IMR-90 (cell line): ENCODE measurements at regions not wholly inside any gene's neighbourhood (a gene's known extent, or its start where the extent isn't known, plus 50 kb on each side); places are given as distances from the start of the nearest gene placed in this dataset.

Source experiments
- ATAC-seq: fragments of 200-7000 bp; cut with Tn5 transposase; 2 replicates; pipeline ENCODE4 v1.9.1; 2020; ENCODE audit warnings: low read depth, mild to moderate bottlenecking, moderate library complexity
- BruUV-seq: library from RNA; stranded (reverse); fragments of 400-500 nt; replicated peaks from 2 replicates; lab custom pipeline; 2021; lab: Mats Ljungman, UMichigan
- CTCF ChIA-PET: fragments of 300-600 bp; formaldehyde crosslinking; extraction: SDS; loops from one replicate; lab custom pipeline; 2021; ENCODE audit warnings: antibody characterized with exemption; lab: Yijun Ruan, JAX
- POLR2A ChIA-PET: fragments of 300-600 bp; sonication (Branson Sonifier 250); formaldehyde crosslinking; loops from one replicate; lab custom pipeline; 2022; ENCODE audit warnings: antibody characterized with exemption; ENCODE audit not compliant: unreplicated experiment; lab: Charles Lee
- DNase-seq: peaks from one replicate; pipeline ENCODE4 v3.0.0; 2013
- H2AFZ ChIP-seq: replicated peaks from 2 replicates; pipeline ENCODE3; 2013; ENCODE audit warnings: low read length, mild to moderate bottlenecking; ENCODE audit not compliant: poor library complexity
- H2AK5ac ChIP-seq: 2 replicates; pipeline ENCODE4 v1.6.1; 2013; ENCODE audit warnings: low read depth, low read length, inconsistent platforms
- H2AK9ac ChIP-seq: replicated peaks from 2 replicates; pipeline ENCODE3; 2013; ENCODE audit warnings: mild to moderate bottlenecking, low read depth, low read length, moderate library complexity; ENCODE audit not compliant: poor library complexity
- H2BK120ac ChIP-seq: 2 replicates; pipeline ENCODE4 v1.6.1; 2013; ENCODE audit warnings: low read depth, low read length, inconsistent platforms
- H2BK15ac ChIP-seq: 3 replicates; pipeline ENCODE4 v1.6.1; 2013; ENCODE audit warnings: low read depth, low read length, inconsistent platforms
- H2BK20ac ChIP-seq: 2 replicates; pipeline ENCODE4 v1.6.1; 2013; ENCODE audit warnings: low read depth, mild to moderate bottlenecking, inconsistent platforms, low read length, moderate library complexity
- H2BK5ac ChIP-seq: 2 replicates; pipeline ENCODE4 v1.6.1; 2013; ENCODE audit warnings: mild to moderate bottlenecking, low read depth, low read length, inconsistent platforms; ENCODE audit not compliant: poor library complexity, severe bottlenecking
- H3K14ac ChIP-seq: replicated peaks from 2 replicates; pipeline ENCODE4 v1.6.1; 2013; ENCODE audit warnings: low read depth, low read length, inconsistent platforms
- H3K18ac ChIP-seq: 2 replicates; pipeline ENCODE4 v1.6.1; 2013; ENCODE audit warnings: low read depth, low read length, control low read depth
- H3K23ac ChIP-seq: 2 replicates; pipeline ENCODE4 v1.6.1; 2013; ENCODE audit warnings: low read depth, low read length, inconsistent platforms
- H3K27ac ChIP-seq: 2 replicates; pipeline ENCODE4 v1.5.1; 2013; ENCODE audit warnings: mild to moderate bottlenecking, control low read depth, low read length; ENCODE audit not compliant: insufficient read depth
- H3K27me3 ChIP-seq: 2 replicates; pipeline ENCODE4 v1.6.1; 2013; ENCODE audit warnings: low read length; ENCODE audit not compliant: control insufficient read depth, insufficient read depth
- H3K36me3 ChIP-seq: 2 replicates; pipeline ENCODE4 v1.6.1; 2013; ENCODE audit warnings: low read length, mixed read lengths; ENCODE audit not compliant: control insufficient read depth, insufficient read depth
- H3K4ac ChIP-seq: 2 replicates; pipeline ENCODE4 v1.6.1; 2013; ENCODE audit warnings: low read depth, low read length, inconsistent platforms
- H3K4me1 ChIP-seq: 2 replicates; pipeline ENCODE4 v1.6.1; 2013; ENCODE audit warnings: low read length, mixed read lengths; ENCODE audit not compliant: control insufficient read depth, insufficient read depth
- H3K4me2 ChIP-seq: 2 replicates; pipeline ENCODE4 v1.6.1; 2013; ENCODE audit warnings: low read depth, mild to moderate bottlenecking, control low read depth, low read length, moderate library complexity
- H3K4me3 ChIP-seq: 2 replicates; pipeline ENCODE4 v1.5.1; 2013; ENCODE audit warnings: low read depth, mild to moderate bottlenecking, control low read depth, low read length, moderate library complexity; ENCODE audit not compliant: insufficient read depth
- H3K56ac ChIP-seq: 2 replicates; pipeline ENCODE4 v1.6.1; 2013; ENCODE audit warnings: low read length, inconsistent platforms; ENCODE audit not compliant: insufficient read depth; ENCODE audit errors: extremely low read depth
- H3K79me1 ChIP-seq, 2 experiments: 2 replicates each; pipeline ENCODE4 v1.6.1; 2013; ENCODE audit warnings: low read length in 2 of 2, inconsistent platforms in 1 of 2, low read depth in 1 of 2
- H3K9ac ChIP-seq: 2 replicates; pipeline ENCODE4 v1.6.1; 2013; ENCODE audit warnings: low read depth, low read length, control low read depth
- H3K9me1 ChIP-seq: 2 replicates; pipeline ENCODE4 v1.6.1; 2013; ENCODE audit warnings: low read length, inconsistent platforms; ENCODE audit not compliant: insufficient read depth
- H3K9me3 ChIP-seq: 2 replicates; pipeline ENCODE4 v1.6.1; 2013; ENCODE audit warnings: low read length; ENCODE audit not compliant: control insufficient read depth, insufficient read depth
- H4K20me1 ChIP-seq: 2 replicates; pipeline ENCODE4 v1.6.1; 2013; ENCODE audit warnings: low read length, inconsistent platforms; ENCODE audit not compliant: insufficient read depth
- H4K5ac ChIP-seq: 2 replicates; pipeline ENCODE4 v1.6.1; 2013; ENCODE audit warnings: mild to moderate bottlenecking, low read depth, low read length, control low read depth
- H4K8ac ChIP-seq, 2 experiments: 2 replicates each; pipeline ENCODE4 v1.6.1; 2013; ENCODE audit warnings: low read depth in 2 of 2, low read length in 2 of 2, control low read depth in 1 of 2, inconsistent platforms in 1 of 2
- H4K91ac ChIP-seq: 2 replicates; pipeline ENCODE4 v1.6.1; 2013; ENCODE audit warnings: low read depth, low read length, inconsistent platforms; ENCODE audit not compliant: insufficient read depth
- BHLHE40 ChIP-seq: fragments of 150-350 bp; IDR thresholded peaks from 2 replicates; pipeline ENCODE4 v1.6.1; 2016; ENCODE audit warnings: mild to moderate bottlenecking, low read depth, low read length
- CEBPB ChIP-seq: IDR thresholded peaks from 2 replicates; pipeline ENCODE4 v1.6.1; 2012; ENCODE audit warnings: low read depth, low read length, improper control_type of control experiment
- CHD1 ChIP-seq: IDR thresholded peaks from 2 replicates; pipeline ENCODE4 v1.6.1; 2012; ENCODE audit warnings: low read depth, low read length, improper control_type of control experiment
- FOS ChIP-seq: fragments of 150-350 bp; IDR thresholded peaks from 2 replicates; pipeline ENCODE4 v1.6.1; 2016; ENCODE audit warnings: low read depth, low read length
- MAFK ChIP-seq: IDR thresholded peaks from 2 replicates; pipeline ENCODE4 v1.6.1; 2012; ENCODE audit warnings: low read depth, low read length, improper control_type of control experiment
- MAZ ChIP-seq: IDR thresholded peaks from 2 replicates; pipeline ENCODE4 v1.6.1; 2012; ENCODE audit warnings: low read depth, mild to moderate bottlenecking, low read length, improper control_type of control experiment, moderate library complexity, borderline replicate concordance
- MXI1 ChIP-seq: IDR thresholded peaks from 2 replicates; pipeline ENCODE4 v1.6.1; 2012; ENCODE audit warnings: low read depth, mild to moderate bottlenecking, low read length, moderate library complexity, borderline replicate concordance
- NFE2L2 ChIP-seq: fragments of 150-350 bp; IDR thresholded peaks from 2 replicates; pipeline ENCODE4 v1.6.1; 2016; ENCODE audit warnings: low read depth, mild to moderate bottlenecking, low read length
- POLR2A ChIP-seq: IDR thresholded peaks from 2 replicates; pipeline ENCODE4 v1.6.1; 2012; ENCODE audit warnings: mild to moderate bottlenecking, low read depth, low read length
- RAD21 ChIP-seq: IDR thresholded peaks from 2 replicates; pipeline ENCODE4 v1.6.1; 2012; ENCODE audit warnings: low read length, improper control_type of control experiment
- RCOR1 ChIP-seq: IDR thresholded peaks from 2 replicates; pipeline ENCODE4 v1.6.1; 2012; ENCODE audit warnings: mild to moderate bottlenecking, low read length, improper control_type of control experiment; ENCODE audit not compliant: insufficient replicate concordance
- RFX5 ChIP-seq: IDR thresholded peaks from 2 replicates; pipeline ENCODE4 v1.8.0; 2012; ENCODE audit warnings: low read depth, mild to moderate bottlenecking, low read length, moderate library complexity
- SMC3 ChIP-seq: fragments of 150-350 bp; IDR thresholded peaks from 2 replicates; pipeline ENCODE4 v1.6.1; 2016; ENCODE audit warnings: low read depth, mild to moderate bottlenecking, antibody characterized with exemption, low read length, moderate library complexity
- WGBS, 2 experiments: methylation state at CpG; one replicate each; pipeline versions ENCODE4 v1.1.5 to v1.1.7; 2013; ENCODE audit warnings: missing lambda C conversion rate in 2 of 2; ENCODE audit not compliant: insufficient read length in 1 of 2; ENCODE audit errors: extremely low coverage in 2 of 2; 5-methylcytosine and 5-hydroxymethylcytosine counted together
- dilution Hi-C: fragments of 300-500 bp; cut with HindIII; formaldehyde crosslinking; loops from one replicate; pipeline ENCODE4 v1.14.3; 2018; ENCODE audit warnings: low sequenced_read_pairs; ENCODE audit not compliant: unreplicated experiment
- in situ Hi-C: fragments of 300-500 bp; cut with MboI; formaldehyde crosslinking; loops from 3 replicates; pipeline ENCODE4 v1.14.3; 2019; ENCODE audit warnings: low sequenced_read_pairs, inconsistent platforms, mixed read lengths
- intact Hi-C: fragments of 100-400 bp; cut with micrococcal nuclease; formaldehyde crosslinking; loops from 2 replicates; pipeline ENCODE4 v1.10.0; 2022
- TF ChIP-seq, protein P1 (sequence below): conservative IDR thresholded peaks from 2 replicates; pipeline ENCODE4 v1.5.1; 2012; ENCODE audit warnings: mild to moderate bottlenecking, low read depth, low read length, improper control_type of control experiment
- TF ChIP-seq, protein P2 (sequence below): fragments of 150-350 bp; IDR thresholded peaks from 2 replicates; pipeline ENCODE4 v1.6.1; 2017; ENCODE audit warnings: mild to moderate bottlenecking, antibody characterized with exemption, low read length, low read depth
- TF ChIP-seq, protein P3 (sequence below): fragments of 150-350 bp; IDR thresholded peaks from 2 replicates; pipeline ENCODE4 v1.6.1; 2016; ENCODE audit warnings: low read depth, mild to moderate bottlenecking, low read length, moderate library complexity, borderline replicate concordance

DNA sequence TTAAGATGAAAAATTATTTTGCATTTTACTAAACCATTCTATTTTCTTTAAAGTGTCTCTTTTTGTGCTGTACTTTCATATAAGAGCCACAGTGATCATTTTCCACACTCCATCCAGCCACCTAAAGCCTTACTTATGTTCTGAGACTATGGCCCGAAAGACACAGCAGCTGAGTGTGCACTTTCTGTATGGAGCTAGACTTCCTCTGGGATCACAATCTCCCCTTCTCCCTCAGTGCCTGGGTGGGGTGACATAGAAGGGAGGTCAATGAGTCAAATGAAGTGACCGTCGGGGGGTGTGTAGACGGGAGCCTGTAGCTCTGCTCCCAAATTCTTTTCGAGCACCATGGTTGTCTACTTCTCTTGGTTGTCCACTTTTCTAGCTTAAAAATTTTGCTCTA is 97.8 kb upstream of the ARL4C start:
- H4K5ac ChIP-seq, result peak overlapping the region; percentile 45
- H3K27ac ChIP-seq, result peak overlapping the region; percentile 78; the same call in 1 of the 2 replicates
- peak overlapping the region; percentile 64 to 91 for H4K8ac ChIP-seq
- no peaks in the 10 kb centered on the region for H3K27me3 ChIP-seq
- no peak overlapping the region for H2AFZ ChIP-seq
- peaks cover 17% of the 10 kb centered on the region for H3K4me1 ChIP-seq
- no peaks in the 10 kb centered on the region for H4K20me1 ChIP-seq
- no peaks in the 10 kb centered on the region for H3K79me1 ChIP-seq
- H3K4me3 ChIP-seq, result no peak overlapping the region
- peaks cover 15% of the 10 kb centered on the region for H3K9me1 ChIP-seq
- H2BK20ac ChIP-seq, result peak overlapping the region; percentile 97
- intact Hi-C loops (loop anchor here (5.0 kb wide), 1 partner anchor 83 kb away; no protein-coding TSS in a partner anchor), dilution Hi-C loops (no loop called here), in situ Hi-C loops (no loop called here)
- H4K91ac ChIP-seq, result peak overlapping the region; percentile 96
- no TSS peak for BruUV-seq
- H2BK120ac ChIP-seq, result peak overlapping the region; percentile 98
- no peak overlapping the region for H3K4me2 ChIP-seq
- peak overlapping the region; percentile 94 for H3K18ac ChIP-seq
- TF ChIP-seq POLR2A, result no peak
- TF ChIP-seq, protein P1, sequence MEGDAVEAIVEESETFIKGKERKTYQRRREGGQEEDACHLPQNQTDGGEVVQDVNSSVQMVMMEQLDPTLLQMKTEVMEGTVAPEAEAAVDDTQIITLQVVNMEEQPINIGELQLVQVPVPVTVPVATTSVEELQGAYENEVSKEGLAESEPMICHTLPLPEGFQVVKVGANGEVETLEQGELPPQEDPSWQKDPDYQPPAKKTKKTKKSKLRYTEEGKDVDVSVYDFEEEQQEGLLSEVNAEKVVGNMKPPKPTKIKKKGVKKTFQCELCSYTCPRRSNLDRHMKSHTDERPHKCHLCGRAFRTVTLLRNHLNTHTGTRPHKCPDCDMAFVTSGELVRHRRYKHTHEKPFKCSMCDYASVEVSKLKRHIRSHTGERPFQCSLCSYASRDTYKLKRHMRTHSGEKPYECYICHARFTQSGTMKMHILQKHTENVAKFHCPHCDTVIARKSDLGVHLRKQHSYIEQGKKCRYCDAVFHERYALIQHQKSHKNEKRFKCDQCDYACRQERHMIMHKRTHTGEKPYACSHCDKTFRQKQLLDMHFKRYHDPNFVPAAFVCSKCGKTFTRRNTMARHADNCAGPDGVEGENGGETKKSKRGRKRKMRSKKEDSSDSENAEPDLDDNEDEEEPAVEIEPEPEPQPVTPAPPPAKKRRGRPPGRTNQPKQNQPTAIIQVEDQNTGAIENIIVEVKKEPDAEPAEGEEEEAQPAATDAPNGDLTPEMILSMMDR, result no peak
- no peak for TF ChIP-seq CHD1
- TF ChIP-seq FOS, result no peak
- TF ChIP-seq, protein P2, sequence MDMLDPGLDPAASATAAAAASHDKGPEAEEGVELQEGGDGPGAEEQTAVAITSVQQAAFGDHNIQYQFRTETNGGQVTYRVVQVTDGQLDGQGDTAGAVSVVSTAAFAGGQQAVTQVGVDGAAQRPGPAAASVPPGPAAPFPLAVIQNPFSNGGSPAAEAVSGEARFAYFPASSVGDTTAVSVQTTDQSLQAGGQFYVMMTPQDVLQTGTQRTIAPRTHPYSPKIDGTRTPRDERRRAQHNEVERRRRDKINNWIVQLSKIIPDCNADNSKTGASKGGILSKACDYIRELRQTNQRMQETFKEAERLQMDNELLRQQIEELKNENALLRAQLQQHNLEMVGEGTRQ, result no peak
- TF ChIP-seq MAZ, result no peak
- no peak for TF ChIP-seq RCOR1
- TF ChIP-seq BHLHE40, result no peak
- TF ChIP-seq NFE2L2, result no peak
- TF ChIP-seq MXI1, result no peak
- TF ChIP-seq, protein P3, sequence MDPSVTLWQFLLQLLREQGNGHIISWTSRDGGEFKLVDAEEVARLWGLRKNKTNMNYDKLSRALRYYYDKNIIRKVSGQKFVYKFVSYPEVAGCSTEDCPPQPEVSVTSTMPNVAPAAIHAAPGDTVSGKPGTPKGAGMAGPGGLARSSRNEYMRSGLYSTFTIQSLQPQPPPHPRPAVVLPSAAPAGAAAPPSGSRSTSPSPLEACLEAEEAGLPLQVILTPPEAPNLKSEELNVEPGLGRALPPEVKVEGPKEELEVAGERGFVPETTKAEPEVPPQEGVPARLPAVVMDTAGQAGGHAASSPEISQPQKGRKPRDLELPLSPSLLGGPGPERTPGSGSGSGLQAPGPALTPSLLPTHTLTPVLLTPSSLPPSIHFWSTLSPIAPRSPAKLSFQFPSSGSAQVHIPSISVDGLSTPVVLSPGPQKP, result no peak
- no peak for TF ChIP-seq CEBPB
- no peak for TF ChIP-seq RFX5
- no peak for TF ChIP-seq MAFK
- no peak for TF ChIP-seq RAD21
- TF ChIP-seq SMC3, result no peak
- H3K56ac ChIP-seq, result peak overlapping the region; percentile 53; the same call in 1 of the 2 replicates
- H3K4ac ChIP-seq, result peak overlapping the region; percentile 98
- DNase-seq (no peak), ATAC-seq (no peak)
- peak overlapping the region; percentile 69; the same call in 1 of the 2 replicates for H3K23ac ChIP-seq
- ChIA-PET POLR2A (no interaction called here), CTCF (interaction anchor here (0.5 kb wide), 1 partner anchor 40 kb away, joined by 3 read pairs; no protein-coding TSS in a partner anchor)
- H2BK15ac ChIP-seq, result peak overlapping the region; percentile 91; the same call in 2 of the 3 replicates
- H3K36me3 ChIP-seq, result no peaks in the 10 kb centered on the region
- no CpG with 5 or more reads among the region's 5 CpGs for WGBS, 2 experiments
- H3K9me3 ChIP-seq, result no peaks in the 10 kb centered on the region
- H2BK5ac ChIP-seq, result peak overlapping the region; percentile 77
- no peak overlapping the region for H3K9ac ChIP-seq
- H3K14ac ChIP-seq, result peak overlapping the region; percentile 95
- H2AK5ac ChIP-seq, result peak overlapping the region; percentile 97
- H2AK9ac ChIP-seq, result peak overlapping the region; percentile 65
